Activated CD8-positive, alpha-beta memory T cell treated with anti-CD3 and anti-CD28 coated beads for 48 hours (primary cell): ENCODE measurements at regions not wholly inside any gene's neighbourhood (a gene's known extent, or its start where the extent isn't known, plus 50 kb on each side); places are given as distances from the start of the nearest gene placed in this dataset.

Experiments
- DNase-seq, 3 experiments: peaks; one replicate each; pipeline ENCODE4 v3.0.0-alpha.2; 2020; ENCODE audit warnings: low read depth in 2 of 3, low spot score in 2 of 3

DNA sequence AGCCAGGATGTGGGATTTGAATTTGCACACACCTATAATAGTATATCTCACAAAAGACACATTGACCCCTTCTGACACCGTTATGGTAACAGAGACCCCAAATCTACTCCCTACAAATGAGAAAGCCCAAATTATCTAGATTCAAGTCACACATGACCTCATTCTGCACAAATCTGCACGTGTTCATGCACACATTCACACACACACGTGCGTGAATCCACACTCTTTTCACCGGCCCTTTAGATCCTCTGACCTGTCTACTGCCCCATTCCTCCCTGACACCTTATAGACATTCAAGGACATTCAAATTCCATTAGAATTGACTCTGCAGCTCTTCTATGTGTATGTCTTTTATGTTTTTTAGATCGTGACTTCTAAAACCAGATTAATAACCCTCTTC, 627.8 kb upstream of the ID2 start:
- no peak for DNase-seq

DNA sequence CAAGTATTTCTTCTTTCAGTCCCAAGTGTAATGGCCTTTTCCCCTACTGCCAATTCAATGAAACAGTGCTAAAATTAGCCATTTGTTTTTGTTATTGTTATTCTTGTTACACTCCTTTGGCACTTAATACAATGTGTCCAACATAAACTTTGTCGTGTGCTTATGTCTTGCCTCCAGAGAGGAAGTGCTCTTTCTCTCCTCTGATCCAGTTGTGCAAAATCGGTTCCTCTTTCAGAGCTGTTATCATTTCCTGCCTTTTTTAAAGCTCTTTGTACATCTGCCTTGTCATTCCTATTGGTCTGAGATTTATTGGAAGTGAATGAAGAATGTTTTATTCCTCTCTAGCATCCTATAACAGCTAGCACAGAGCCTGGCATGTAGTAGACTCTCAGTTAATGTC, 623.2 kb upstream of the ID2 start:
- DNase-seq = no peak

DNA sequence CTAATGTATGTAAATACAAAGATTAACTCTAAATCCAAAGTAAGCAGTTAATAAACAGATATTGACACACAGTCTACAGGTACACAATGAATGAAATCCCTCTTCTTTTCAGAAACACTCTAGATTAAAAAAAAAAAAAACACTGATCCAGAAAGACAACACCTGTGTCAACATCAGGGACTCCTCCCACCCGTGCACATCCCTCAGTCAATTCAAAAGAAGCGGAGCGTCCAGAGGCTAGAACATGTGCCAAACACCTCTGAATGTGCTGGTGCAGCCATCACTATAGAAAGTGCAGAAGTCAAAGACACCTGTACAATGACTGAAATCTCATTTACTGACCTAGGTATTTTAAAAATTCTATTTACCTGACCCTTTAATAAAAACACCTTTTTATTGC, 622.6 kb upstream of the ID2 start:
- DNase-seq = no peak

DNA sequence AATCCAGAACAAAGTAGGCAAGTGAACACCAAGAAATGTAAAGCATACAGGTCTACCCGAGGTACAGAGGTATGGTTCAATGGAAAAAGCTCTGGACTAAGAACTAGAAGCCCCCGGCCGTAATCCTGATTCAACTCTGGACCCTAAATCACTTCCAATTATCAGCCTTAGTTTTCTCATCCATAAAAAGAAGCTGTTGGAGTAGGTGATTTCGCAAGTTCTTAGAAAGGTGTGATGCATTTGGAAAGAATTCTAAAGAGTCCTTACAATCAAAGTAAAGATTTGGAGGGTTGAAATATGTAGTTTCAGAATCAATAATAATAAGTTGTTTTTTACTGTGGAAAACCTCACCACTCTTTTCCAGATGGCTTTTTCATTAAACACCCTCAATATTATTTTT, 622.1 kb upstream of the ID2 start:
- no peak for DNase-seq

DNA sequence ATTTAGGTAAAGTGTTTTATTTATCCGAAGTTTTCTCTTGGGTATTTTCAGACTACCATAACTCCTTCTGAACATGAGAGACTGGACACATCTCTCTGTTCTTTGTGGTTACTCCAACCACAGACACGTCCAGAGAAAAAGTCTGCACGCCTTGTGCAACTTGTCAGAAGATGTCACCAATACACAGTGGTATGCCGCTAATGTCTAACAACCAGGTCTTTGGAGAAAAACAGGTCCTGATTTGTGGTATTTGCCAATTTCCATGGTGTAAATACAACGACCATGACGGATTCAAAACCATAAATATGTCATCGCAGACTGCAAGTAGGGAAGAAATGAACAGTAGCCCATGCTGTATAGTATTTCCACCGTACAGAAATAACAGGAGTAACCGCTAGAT, 620.6 kb upstream of the ID2 start:
- no peak for DNase-seq

DNA sequence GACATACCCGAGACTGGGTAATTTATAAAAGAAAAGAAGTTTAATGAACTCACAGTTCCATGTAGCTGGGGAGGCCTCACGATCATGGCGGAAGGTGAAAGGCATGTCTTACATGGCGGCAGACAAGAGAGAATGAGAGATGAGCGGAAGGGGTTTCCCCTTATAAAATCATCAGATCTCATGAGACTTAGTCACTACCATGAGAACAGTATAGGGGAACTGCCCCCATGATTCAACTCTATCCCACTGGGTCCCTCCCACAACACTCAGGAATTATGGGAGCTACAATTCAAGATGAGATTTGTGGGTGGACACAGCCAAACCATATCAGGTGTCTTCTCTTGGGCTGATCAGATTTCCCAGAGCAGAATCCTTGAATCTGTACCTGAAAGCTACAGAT, 617.3 kb upstream of the ID2 start:
- DNase-seq = no peak

DNA sequence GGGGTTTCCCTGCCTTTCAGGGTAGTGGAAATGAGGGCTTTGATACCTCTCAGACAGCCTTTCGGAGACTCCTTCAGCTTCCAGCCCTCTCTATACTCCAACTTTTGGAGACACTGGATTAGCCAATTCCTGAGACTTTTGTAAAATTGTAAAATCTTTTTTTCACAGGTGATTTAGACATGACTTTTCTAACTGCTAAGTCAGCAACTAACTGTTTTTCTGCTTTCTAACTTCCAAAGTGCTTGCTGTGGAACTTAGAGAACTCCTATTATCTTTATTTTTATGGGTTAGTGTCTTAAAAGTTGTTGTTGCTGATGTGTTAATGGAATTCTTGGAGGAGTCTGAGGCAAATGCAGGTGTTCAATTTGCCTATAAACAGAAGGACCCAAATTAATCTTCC, 616.7 kb upstream of the ID2 start:
- no peak for DNase-seq

DNA sequence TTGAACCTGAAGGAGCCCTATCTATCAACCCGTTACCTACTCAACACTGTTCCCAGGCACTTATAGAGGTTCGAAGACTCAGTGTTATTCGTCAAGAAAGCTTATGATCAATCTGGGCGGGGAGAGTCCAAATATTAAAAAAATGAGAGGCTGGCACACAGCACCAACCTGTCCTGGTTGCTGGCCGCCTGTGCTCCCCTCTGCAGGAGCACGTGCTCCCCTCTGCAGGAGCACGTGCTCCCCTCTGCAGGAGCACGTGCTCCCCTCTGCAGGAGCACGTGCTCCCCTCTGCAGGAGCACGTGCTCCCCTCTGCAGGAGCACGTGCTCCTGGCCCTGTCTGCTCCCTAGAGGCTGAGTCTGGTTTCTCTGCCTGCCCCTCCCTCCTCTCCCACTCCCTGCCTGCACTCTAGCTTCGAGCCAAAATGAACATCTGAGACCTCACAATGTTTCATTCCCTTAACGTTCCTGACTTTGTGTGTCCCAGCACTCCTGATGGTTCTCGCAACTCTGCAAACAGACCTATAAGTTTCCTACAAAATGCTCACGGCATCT, 614.0 kb upstream of the ID2 start:
- no peak for DNase-seq

DNA sequence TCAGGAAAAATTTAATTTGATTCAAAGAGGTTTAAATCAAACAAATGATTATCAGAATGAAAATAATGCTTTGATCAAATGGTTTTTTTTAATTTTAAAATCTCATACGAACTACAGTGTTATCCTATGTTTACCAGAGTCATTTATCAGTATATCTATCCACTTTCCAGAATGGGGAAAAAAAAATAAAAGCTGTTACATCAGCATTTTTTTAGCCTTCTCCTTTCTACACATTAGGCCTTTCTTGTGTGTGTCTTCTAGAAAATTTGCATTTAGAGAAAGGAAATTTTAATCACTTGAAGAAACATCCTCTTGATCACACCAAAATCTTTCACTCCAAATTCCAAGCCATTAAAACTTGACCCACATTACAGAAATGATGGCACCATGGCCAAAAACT, 608.9 kb upstream of the ID2 start:
- DNase-seq = no peak

DNA sequence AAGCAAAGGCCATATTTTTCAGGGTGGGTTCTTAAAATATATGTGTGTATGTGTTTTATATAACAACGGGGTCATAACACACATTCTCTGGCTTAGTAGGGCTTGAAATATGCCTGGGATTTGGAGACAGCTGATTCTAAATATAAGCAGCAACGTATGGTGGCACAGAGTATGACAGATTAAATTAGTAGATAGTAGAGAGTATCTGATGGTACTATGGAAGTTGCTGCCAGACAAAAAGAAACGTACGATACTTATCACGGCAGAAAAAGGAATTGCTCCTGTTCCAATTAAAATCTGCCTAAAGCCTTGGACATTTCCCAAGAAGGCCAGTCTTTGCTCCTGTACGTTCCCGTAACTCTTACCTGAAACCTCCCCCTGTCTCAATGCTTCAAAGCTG, 607.9 kb upstream of the ID2 start:
- DNase-seq = no peak

DNA sequence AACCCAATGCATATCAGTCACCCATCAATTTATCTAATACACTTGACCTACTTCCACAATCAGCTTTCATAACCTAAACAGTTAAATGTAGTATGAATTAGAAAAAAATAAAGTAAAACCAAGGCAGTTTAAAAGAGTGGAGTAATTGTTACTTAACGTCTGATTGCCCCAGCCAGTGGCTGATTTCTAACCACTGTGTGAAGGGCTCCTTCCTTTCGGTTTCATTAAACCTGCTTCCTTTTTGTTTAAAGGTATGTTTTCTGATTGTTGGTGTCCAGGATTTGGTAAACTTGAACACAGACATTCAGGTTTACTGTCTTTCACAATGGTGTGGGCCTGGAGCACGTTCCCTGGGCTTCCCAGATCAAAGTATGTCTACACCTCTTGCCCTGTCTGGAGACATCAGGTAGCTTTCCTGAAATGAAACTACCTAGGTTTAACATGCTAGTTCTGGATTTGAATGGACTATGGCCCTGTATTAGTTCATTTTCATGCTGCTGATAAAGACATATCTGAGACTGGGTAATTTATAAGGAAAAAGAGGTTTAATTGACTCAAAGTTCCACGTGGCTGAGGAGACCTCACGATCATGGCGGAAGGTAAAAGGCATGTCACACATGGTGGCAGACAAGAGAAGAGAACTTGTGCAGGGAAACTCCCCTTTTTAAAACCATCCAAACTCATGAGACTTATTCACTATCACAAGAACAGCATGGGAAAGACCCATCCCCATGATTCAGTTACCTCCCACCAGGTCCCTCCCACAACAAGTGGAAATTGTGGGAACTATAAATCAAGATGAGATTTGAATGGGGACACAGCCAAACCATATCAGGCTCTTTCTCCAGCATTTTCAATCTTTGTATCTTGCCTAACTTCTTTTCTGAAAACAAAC, 605.2 kb upstream of the ID2 start:
- no peak for DNase-seq

DNA sequence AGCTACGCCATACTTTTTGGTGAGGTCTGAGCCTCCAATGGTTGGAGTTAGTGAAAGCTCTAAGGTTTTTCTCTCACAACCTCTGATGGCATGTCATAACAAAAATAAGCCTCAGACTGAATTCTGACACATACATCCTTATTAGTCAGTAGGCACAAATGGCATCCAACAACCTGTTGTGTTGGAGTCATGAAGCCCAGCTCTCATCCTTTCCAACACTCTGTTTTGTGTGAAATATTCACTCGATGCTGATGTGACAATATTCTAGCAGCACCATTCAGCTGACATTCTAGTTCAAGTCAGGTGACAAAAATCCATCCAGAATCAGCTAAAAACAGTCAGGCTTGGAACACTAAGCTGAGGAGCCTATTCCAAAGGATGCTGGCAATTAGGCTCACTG, 603.2 kb upstream of the ID2 start:
- DNase-seq = no peak

DNA sequence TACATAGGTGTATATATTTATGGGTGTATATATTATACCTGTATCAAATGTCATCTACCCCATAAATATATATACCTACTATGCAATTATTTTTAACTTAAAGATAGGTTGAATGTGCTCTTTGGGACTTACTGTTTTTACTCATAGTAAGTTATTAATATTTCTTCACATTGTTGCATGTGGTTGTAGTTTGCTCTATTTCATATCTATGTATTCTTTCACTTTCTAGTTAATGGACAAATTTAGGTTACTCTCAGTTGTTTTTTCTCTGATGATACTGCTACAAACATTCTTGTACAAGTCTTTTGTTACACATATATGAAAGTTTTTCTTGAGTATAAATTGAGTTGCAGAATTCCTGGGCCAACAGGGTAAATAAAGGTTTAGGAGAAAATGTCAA, 601.8 kb upstream of the ID2 start:
- DNase-seq = no peak

DNA sequence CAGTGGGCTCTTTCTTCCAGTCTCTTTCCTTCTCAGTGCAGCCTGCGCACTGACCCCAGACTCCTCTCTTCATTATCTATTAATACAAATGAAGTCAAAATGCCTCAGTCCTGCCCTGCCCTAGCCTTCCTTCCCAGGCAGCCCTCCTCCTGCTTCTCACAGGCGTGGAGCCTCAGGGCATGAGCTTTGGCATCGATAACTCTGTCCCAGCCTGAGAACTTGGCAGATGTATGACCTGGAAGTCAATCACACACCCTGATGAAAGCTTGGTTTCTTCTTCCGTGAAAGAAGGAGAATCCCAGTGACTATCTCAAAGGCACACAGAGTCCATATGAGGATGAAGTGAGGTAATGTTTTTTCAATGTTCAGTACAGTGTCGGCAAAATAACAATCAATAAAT, 600.7 kb upstream of the ID2 start:
- no peak for DNase-seq

DNA sequence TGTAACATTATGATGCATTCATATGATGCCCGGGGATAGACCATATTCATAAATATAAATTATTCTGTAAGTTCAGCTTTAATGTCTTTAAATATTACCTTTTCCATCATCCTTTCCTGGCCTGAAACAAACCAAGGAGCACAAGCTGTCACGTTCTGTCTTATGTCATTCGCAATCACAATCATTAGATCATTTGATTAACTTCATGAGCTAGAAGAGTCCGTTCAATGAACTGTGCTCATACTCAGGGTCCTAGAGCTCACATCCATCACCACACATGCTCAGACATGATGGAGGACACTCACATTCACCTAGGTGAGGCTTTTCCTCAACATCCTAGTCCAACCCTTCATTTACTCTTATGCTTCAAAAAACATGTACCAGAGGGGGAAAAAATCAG, 599.0 kb upstream of the ID2 start:
- DNase-seq = no peak

DNA sequence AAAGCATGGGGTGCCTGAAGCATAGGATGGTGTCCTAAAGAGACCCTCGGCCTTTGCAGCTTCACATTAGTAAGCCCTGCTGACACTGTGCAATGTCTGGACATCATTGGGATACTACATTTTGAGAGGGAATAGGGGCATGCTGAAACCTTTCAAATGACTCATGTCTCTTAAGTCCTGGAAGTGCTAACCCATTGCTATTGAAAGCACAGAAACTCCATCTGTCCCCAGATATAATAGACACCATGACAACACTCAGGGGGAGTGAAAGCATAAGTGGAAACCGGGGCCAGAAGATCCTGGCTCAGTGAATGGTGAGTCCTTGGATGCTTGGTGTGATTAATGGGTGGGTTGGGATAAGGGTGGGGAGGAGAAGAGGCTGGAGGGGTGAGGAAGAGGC, 595.5 kb upstream of the ID2 start:
- DNase-seq = no peak

DNA sequence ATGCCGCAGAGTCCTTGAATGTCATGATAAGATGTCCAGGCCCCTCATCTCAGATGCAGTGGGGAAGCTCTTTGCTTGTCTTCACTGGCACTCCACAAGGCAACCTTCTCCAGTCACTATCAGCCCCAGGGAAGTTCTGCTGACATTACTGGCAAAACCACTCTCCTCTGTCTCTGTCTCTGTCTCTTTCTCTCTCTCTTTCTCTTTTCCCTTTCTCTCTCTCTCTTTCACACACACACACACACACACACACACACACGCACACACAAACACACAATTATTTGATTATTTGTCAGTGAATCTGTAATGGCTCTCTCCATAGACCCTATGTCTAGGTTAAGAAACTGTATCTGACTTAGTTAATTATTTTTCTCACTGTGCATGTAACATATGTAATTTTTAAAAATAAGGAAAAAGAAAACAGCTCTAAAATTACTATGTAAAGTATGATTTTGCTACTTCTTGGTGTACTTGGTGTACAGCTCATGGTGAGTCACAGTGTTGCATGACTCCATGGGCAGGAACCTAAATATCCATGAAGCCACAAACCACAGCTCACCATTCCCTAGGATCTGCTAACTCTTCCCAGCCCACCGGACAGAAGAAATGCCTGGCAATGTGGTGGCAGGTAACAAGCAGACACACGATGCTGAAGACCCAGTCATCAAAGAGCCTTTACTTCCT, 594.9 kb upstream of the ID2 start:
- no peak for DNase-seq

DNA sequence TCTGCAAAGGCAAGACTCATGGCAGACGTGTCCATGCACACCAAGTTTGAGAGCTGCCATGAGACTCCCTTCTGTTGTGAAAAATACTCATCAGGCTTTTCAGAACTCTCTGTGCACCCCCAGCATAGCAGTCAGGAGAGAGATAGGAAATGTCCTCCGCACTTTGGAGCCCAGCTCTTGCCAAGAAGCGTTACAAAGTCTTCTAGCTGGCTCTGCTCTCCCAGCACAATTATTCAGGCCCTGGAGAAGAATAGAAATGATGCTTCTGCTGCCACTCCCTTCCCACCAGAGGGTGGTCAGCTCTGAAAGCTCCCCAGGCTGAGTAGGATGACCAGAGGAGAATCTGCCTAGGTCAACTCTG, 594.4 kb upstream of the ID2 start:
- DNase-seq = no peak

DNA sequence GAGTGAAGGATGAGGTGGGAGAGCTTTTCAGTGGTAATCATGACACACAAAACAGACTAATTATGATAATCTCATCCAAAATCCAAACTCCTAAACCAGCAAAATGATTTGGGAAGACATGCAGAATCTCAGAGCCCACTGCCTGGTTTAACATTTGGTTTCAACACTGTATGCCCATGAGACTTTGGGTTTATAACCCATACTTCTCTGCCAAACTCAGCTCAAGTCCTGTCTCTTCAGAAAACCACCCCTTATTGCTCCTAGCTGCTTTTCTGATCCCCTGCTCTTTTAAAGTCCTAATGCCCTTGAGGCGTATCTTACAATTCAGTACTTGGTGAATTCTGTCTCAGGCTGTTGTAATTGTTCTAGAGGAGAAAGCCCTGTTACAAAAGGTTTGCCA, 593.0 kb upstream of the ID2 start:
- DNase-seq = no peak

DNA sequence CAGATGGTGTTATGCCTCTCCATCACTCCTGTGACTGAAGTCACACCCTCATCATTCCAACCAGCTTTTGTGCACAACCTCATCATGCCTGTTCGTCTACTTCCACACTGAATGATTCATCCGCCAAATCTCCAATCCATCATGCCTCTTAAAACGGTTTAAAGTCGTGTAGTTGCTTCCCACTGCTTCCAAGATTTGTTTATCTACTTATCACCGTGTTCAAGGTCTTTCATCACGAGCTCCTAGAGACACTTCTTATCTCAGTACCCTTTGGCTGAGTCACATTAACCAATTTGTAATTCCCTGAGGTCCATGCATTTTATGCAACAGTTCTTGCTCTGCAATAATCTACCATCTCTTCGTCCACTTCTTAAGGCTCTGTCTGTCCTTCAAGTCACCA, 592.3 kb upstream of the ID2 start:
- no peak for DNase-seq

DNA sequence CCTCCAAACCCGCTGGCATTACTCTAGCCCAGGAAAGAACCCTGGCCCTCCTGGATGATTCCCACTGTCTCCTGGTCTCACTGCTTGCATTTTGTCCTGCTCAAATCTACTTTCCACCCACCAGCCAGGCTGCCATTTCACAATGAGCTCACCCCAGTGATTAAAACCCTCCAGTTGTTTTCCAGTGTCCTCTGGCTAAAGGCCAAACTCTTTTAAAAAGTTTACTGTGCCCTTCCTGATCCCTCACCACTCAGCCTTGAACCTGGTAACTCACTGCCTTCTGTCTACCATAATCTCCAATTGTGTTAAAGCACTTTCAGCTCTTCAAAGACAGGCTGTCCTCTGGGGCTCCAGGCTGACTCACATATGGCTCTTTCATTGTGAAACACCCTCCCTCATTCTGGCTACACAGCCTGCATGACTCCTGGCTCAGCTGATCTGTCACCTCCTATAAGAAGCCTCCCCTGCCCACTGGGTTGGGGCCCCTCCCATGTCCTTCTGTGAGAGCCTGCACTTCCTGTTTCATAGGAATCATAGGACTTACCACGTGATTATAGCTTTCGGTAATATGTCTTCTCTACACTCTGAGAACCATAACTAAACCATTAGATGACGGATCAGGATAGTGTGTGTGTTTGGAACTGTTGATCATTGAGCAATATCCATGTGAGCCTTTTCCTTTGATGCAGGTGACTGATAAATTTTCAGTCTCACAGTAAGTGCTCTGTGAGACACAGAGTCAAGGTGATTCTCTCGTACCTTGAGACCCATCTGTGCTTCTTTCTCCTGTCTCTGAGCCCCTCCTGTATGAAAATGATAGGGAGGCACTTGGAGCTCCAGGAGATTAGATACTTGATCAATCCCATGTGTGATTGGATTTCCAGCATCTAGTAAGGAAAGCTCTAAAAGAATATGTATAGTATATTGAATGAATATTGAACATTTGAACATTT, 590.8 kb upstream of the ID2 start:
- DNase-seq = peak in 2 of 3 experiments; percentile 21 to 27

DNA sequence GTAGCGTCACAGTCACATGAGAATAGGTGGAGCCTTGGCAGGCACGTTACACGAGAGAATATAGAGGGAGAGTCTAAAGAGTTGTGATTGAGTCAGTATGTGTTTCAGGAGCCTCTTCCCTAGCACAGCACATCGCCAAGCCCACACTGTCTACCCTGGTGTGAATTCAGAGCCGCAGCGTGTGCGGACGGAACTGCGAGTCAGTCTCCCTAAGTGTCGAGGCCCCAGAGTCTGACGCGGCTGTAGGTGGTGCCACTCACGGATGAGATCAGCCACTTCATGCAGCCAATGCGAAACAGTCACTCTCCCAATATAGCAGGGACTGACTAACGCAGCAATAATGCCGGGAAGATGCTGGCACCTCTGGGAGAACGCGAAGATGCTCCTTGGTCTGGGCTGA, 587.3 kb upstream of the ID2 start:
- DNase-seq = no peak
